CD8-positive, alpha-beta memory T cell (primary cell): ENCODE measurements at regions not wholly inside any gene's neighbourhood (a gene's known extent, or its start where the extent isn't known, plus 50 kb on each side); places are given as distances from the start of the nearest gene placed in this dataset.
"Not testable (repeated sequence)": the region's sequence is repeated elsewhere in the genome, so short reads cannot be mapped to it uniquely, and the experiment has no call there.

Experiments
- CTCF ChIA-PET: fragments of 350-600 bp; sonication (Branson Sonifier 250); formaldehyde crosslinking; loops from one replicate; lab custom pipeline; 2021; ENCODE audit warnings: antibody characterized with exemption; lab: Charles Lee
- POLR2A ChIA-PET: fragments of 350-600 bp; sonication (Branson Sonifier 250); formaldehyde crosslinking; loops from one replicate; lab custom pipeline; 2021; ENCODE audit warnings: antibody characterized with exemption; lab: Charles Lee
- DNase-seq, 5 donors: peaks; one replicate each; pipeline versions ENCODE4 v3.0.0 to v3.0.0-alpha.2; 2020 to 2022; ENCODE audit warnings: mixed read lengths in 1 of 5
- H3K27ac ChIP-seq: one replicate; pipeline ENCODE4 v1.7.0; 2013; ENCODE audit warnings: low read depth, mild to moderate bottlenecking, low read length, moderate library complexity
- H3K27me3 ChIP-seq: 2 replicates; pipeline ENCODE4 v1.7.0; 2013; ENCODE audit warnings: low read length, mild to moderate bottlenecking; ENCODE audit not compliant: insufficient read depth, poor library complexity, severe bottlenecking
- H3K36me3 ChIP-seq: 2 replicates; pipeline ENCODE4 v1.7.0; 2013; ENCODE audit warnings: mild to moderate bottlenecking, low read length, moderate library complexity; ENCODE audit not compliant: insufficient read depth
- H3K4me1 ChIP-seq: 2 replicates; pipeline ENCODE4 v1.7.0; 2013; ENCODE audit warnings: mild to moderate bottlenecking, low read length, moderate library complexity; ENCODE audit not compliant: insufficient read depth
- H3K4me3 ChIP-seq: 2 replicates; pipeline ENCODE4 v1.7.0; 2013; ENCODE audit warnings: mild to moderate bottlenecking, low read length
- H3K9me3 ChIP-seq: 2 replicates; pipeline ENCODE4 v1.7.0; 2013; ENCODE audit warnings: mild to moderate bottlenecking, low read length
- H3K27ac Mint-ChIP-seq, 8 donors: one replicate each; pipeline ENCODE4 v1.8.0; 2020 to 2021; ENCODE audit warnings: mixed read lengths in 8 of 8, mild to moderate bottlenecking in 6 of 8, inconsistent platforms in 3 of 8, moderate library complexity in 3 of 8
- H3K27me3 Mint-ChIP-seq, 2 donors: one replicate each; pipeline ENCODE4 v1.8.0; 2020 to 2021; ENCODE audit warnings: mixed read lengths in 2 of 2, mild to moderate bottlenecking in 1 of 2, moderate library complexity in 1 of 2
- H3K36me3 Mint-ChIP-seq, 3 donors: one replicate each; pipeline ENCODE4 v1.8.0; 2020 to 2021; ENCODE audit warnings: mixed read lengths in 3 of 3, inconsistent platforms in 1 of 3, mild to moderate bottlenecking in 1 of 3
- H3K4me1 Mint-ChIP-seq, 3 donors: one replicate each; pipeline ENCODE4 v1.8.0; 2020 to 2021; ENCODE audit warnings: mixed read lengths in 3 of 3, inconsistent platforms in 1 of 3, mild to moderate bottlenecking in 1 of 3
- H3K4me3 Mint-ChIP-seq, 7 donors: one replicate each; pipeline ENCODE4 v1.8.0; 2020 to 2021; ENCODE audit warnings: mixed read lengths in 7 of 7, mild to moderate bottlenecking in 6 of 7, moderate library complexity in 4 of 7, inconsistent platforms in 2 of 7
- H3K9me3 Mint-ChIP-seq, 5 donors: one replicate each; pipeline ENCODE4 v1.8.0; 2020 to 2022; ENCODE audit warnings: mixed read lengths in 5 of 5, mild to moderate bottlenecking in 3 of 5, moderate library complexity in 2 of 5, inconsistent platforms in 1 of 5

DNA sequence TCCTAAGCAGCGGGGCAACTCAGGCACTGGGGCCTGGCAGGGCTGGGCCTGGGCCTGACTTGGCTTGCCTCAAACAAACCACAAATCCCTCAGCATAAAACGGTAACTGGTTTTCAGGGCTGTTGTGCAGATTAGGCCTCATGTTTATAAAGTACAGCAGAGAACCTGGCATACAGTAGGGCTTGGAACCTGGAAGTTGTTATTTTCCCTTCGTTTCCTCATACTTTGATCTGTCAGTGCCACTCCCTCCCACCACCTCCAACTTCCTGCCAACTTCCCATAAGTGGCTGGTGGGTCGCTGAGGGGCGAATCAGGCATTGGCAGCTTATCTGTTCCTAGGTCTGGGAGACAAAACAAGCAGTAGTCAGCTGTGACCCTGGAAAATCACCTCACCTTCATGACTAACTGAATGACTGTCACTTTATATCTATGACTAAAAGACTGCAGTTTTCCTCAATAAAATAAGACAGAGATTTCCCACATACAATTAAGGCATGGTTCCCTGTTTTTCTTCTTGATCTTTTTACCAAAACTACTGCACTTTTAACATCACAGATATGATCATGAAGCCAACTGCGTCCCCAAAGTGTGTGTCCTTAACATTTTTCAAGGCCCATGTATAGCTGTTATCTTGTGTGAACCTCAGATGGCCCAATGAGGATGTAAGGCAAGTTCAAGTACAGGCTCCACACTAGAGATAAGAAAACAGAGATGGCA lies 94.5 kb downstream of the TRIM69 start:
- Mint-ChIP-seq H3K27ac (peak overlapping the region in 5 of 8 donors; percentile 6 to 87 (median 60)), H3K4me1 (peaks cover 7 to 11% (median 8%) of the 10 kb centered on the region in 3 donors)
- H3K27me3 ChIP-seq, H3K9me3 Mint-ChIP-seq, H3K36me3 Mint-ChIP-seq, H3K4me1 ChIP-seq, DNase-seq, H3K4me3 ChIP-seq, H3K4me3 Mint-ChIP-seq, CTCF ChIA-PET, H3K27ac ChIP-seq, POLR2A ChIA-PET, H3K36me3 ChIP-seq, H3K27me3 Mint-ChIP-seq, H3K9me3 ChIP-seq: not testable (repeated sequence)

DNA sequence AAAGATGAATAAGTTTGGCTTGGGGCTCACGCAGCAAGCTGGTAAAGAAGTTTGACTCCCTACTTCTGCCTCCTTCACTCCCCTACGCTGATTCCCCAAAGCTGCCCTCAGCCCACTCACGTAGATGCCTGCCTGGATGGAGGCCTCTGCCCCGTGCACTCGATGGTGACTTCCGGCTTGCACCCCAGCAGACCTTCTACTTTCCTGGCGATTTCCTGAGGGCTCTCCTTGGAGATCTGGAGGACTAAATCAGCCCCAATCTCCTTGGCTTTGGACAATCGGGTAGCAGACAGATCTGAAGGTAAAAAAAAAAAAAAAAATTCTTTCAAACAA lies 95.0 kb downstream of the TRIM69 start:
- not testable (repeated sequence) for H3K27me3 Mint-ChIP-seq

DNA sequence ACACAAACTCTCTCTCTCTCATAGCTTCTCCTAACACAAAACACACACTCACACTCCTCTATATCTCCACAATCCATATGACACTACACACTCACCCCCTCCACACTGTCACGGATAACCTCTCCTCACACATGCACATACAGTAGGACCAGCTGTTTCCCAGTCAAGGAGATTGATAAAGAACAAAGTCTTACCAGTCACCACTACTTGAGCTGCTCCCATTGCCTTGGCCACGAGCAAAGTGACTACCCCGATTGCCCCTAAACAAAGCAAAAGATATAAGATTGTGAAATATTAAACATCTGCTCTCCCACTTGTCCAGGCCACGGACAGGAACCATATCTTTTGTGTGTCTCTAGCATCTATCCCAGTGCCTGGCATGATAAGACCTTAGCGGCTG lies 95.8 kb downstream of the TRIM69 start:
- POLR2A ChIA-PET, H3K27ac ChIP-seq, H3K27me3 Mint-ChIP-seq, H3K9me3 Mint-ChIP-seq, H3K27me3 ChIP-seq, H3K4me3 Mint-ChIP-seq, DNase-seq, H3K9me3 ChIP-seq, CTCF ChIA-PET, H3K36me3 ChIP-seq, H3K4me3 ChIP-seq, H3K36me3 Mint-ChIP-seq, H3K4me1 ChIP-seq: not testable (repeated sequence)
- H3K27ac Mint-ChIP-seq = peak overlapping the region in 1 of 8 donors; percentile 9
- H3K4me1 Mint-ChIP-seq = peaks cover 7 to 11% (median 8%) of the 10 kb centered on the region in 3 donors

More for the DNA sequence above, 95.0 kb downstream of the TRIM69 start:
- H3K9me3 Mint-ChIP-seq, H3K4me3 ChIP-seq, DNase-seq, H3K27ac ChIP-seq, H3K4me1 ChIP-seq, POLR2A ChIA-PET, H3K4me3 Mint-ChIP-seq, H3K9me3 ChIP-seq, H3K27me3 ChIP-seq, H3K36me3 ChIP-seq, CTCF ChIA-PET, H3K36me3 Mint-ChIP-seq: not testable (repeated sequence)
- Mint-ChIP-seq H3K27ac (peak overlapping the region in 1 of 8 donors; percentile 87), H3K4me1 (peaks cover 7 to 11% (median 8%) of the 10 kb centered on the region in 3 donors)

DNA sequence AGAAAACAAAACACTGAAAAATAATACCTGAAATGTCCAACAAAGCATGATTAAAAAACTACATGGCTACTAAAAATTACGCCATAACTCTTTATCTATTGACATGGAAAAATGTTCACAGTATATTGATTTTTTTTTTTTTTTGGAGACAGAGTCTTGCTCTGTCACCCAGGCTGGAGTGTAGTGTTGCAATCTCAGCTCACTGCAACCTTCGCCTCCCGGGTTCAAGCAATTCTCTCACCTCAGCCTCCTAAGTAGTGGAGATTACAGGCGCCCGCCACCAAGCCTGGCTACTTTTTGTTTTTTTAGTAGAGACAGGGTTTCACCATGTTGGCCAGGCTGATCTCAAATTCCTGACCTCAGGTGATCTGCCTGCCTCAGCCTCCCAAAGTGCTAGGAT lies 96.8 kb downstream of the TRIM69 start:
- CTCF ChIA-PET, H3K27me3 Mint-ChIP-seq, DNase-seq, H3K4me1 ChIP-seq, H3K27me3 ChIP-seq, H3K9me3 Mint-ChIP-seq, POLR2A ChIA-PET, H3K4me3 ChIP-seq, H3K27ac ChIP-seq, H3K36me3 ChIP-seq, H3K4me3 Mint-ChIP-seq, H3K36me3 Mint-ChIP-seq, H3K9me3 ChIP-seq, H3K27ac Mint-ChIP-seq: not testable (repeated sequence)
- H3K4me1 Mint-ChIP-seq = peaks cover 7 to 11% (median 8%) of the 10 kb centered on the region in 3 donors

DNA sequence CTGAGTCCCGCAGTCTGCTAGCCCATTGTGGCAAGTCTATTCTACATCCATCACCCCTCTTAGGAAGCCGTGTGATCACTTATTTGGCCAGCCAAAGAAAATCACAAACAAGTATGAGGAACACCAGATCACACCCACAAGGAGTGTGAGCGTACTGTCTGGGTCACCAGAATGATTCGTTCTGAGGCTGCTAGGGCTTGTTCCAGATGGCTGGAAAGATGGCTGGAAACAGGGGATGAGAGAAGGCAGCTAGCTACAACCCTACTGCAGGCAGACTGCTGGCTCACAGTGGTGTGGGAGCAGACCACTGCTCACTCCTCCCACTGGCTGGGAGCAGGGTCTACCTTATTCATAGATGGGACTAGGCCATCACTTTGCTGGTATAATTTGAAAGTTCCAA lies 97.4 kb downstream of the TRIM69 start:
- H3K27ac ChIP-seq, DNase-seq, H3K27me3 Mint-ChIP-seq, CTCF ChIA-PET, H3K36me3 Mint-ChIP-seq, H3K36me3 ChIP-seq, H3K9me3 Mint-ChIP-seq, H3K4me3 Mint-ChIP-seq, POLR2A ChIA-PET, H3K27ac Mint-ChIP-seq, H3K4me1 ChIP-seq, H3K9me3 ChIP-seq, H3K27me3 ChIP-seq, H3K4me3 ChIP-seq: not testable (repeated sequence)
- H3K4me1 Mint-ChIP-seq = peaks cover 7 to 11% (median 8%) of the 10 kb centered on the region in 3 donors

DNA sequence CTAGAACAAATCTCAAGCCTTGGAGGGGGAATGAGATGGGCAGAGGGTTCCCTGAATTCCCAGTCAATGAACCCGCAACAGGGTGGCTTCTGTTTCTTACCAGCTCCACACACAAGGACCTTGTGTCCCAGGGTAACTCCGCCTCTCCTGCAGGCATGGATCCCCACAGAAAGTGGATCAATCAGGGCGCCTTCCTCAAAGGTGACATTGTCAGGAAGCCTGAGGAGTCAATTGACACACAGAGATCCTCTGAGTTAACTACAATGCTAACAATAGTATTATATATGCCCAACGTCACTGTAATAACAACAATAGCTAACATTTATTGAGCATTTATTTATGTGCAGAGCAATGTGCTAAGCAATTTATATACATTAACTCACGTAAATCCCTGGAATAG lies 98.8 kb downstream of the TRIM69 start:
- H3K36me3 ChIP-seq, H3K9me3 ChIP-seq, H3K27me3 Mint-ChIP-seq, H3K36me3 Mint-ChIP-seq, H3K4me3 ChIP-seq, DNase-seq, H3K27me3 ChIP-seq, POLR2A ChIA-PET, H3K4me1 ChIP-seq, H3K27ac Mint-ChIP-seq, H3K4me3 Mint-ChIP-seq, H3K9me3 Mint-ChIP-seq, H3K27ac ChIP-seq, CTCF ChIA-PET: not testable (repeated sequence)
- H3K4me1 Mint-ChIP-seq = peaks cover 7 to 11% (median 8%) of the 10 kb centered on the region in 3 donors

DNA sequence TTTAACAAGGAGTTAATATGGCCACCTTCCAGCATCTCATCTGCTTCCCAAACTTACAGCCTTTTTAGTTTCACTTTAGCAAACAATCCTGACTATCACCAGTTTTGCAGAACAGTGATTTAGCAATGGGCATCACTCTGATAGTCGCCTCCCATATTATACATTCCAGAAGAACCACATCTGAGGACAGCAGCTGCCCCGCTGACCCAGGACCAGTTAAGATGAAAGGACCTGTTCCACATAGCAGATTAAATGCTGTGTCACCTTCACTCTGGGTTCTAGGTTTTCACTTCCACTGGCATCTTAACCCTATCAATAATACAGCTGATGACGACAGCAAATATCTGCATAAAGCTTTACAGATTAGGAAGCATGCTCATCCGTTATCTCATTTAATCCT lies 99.8 kb downstream of the TRIM69 start:
- no peaks in the 10 kb centered on the region for H3K36me3 Mint-ChIP-seq

DNA sequence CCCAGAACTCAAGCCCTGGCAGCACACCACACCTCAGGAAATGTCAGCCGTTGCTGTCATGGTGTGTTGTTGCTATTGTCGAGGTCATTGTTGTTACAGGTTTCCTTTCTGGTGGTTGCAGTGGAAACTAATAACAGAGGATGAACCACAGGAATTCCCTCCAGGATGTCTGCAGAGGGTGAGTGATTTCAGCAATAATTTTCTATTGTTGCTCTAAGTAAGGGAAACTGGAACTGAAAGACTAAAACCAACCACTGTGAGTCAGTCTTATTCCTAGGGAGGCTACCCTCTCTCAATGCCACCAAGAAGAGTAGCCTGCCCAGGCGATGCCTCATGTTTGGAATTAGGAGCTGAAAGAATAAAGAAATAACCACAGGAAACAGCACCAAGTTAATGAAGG lies 102.6 kb downstream of the TRIM69 start:
- CTCF ChIA-PET = not testable (repeated sequence)

More for the DNA sequence above, 99.8 kb downstream of the TRIM69 start:
- Histone ChIP-seq H3K36me3 (no peaks in the 10 kb centered on the region), H3K27ac (no peak overlapping the region), H3K27me3 (no peaks in the 10 kb centered on the region), H3K4me3 (no peak overlapping the region), H3K9me3 (no peaks in the 10 kb centered on the region), H3K4me1 (no peaks in the 10 kb centered on the region)
- ChIA-PET CTCF (no interaction called here), POLR2A (no interaction called here)
- Mint-ChIP-seq H3K27ac (peak overlapping the region in 1 of 8 donors; percentile 54), H3K4me1 (peaks cover 1 to 5% (median 4%) of the 10 kb centered on the region in 3 donors), H3K9me3 (no peaks in the 10 kb centered on the region), H3K27me3 (no peaks in the 10 kb centered on the region), H3K4me3 (no peak overlapping the region)
- DNase-seq = no peak

More for the DNA sequence above, 102.6 kb downstream of the TRIM69 start:
- H3K4me1 ChIP-seq, H3K27ac Mint-ChIP-seq, POLR2A ChIA-PET, H3K4me3 ChIP-seq, H3K9me3 Mint-ChIP-seq, DNase-seq, H3K9me3 ChIP-seq, H3K36me3 Mint-ChIP-seq, H3K27me3 Mint-ChIP-seq, H3K4me1 Mint-ChIP-seq, H3K36me3 ChIP-seq, H3K4me3 Mint-ChIP-seq, H3K27me3 ChIP-seq, H3K27ac ChIP-seq: not testable (repeated sequence)
